NB4 (cell line): ENCODE measurements at regions not wholly inside any gene's neighbourhood (a gene's known extent, or its start where the extent isn't known, plus 50 kb on each side); places are given as distances from the start of the nearest gene placed in this dataset.

Source experiments
- CTCF ChIP-seq: IDR thresholded peaks from one replicate; pipeline ENCODE4 v1.5.1; 2012; ENCODE audit warnings: low read depth, low read length
- MAX ChIP-seq: IDR thresholded peaks from 2 replicates; pipeline ENCODE4 v1.6.1; 2011; ENCODE audit warnings: low read depth, low read length
- MYC ChIP-seq: IDR thresholded peaks from 2 replicates; pipeline ENCODE4 v1.6.1; 2011; ENCODE audit warnings: low read depth, low read length
- POLR2A ChIP-seq: IDR thresholded peaks from 2 replicates; pipeline ENCODE4 v1.6.1; 2011; ENCODE audit warnings: mild to moderate bottlenecking; ENCODE audit not compliant: insufficient read length; ENCODE audit errors: extremely low read depth

- TF ChIP-seq CTCF: no peak
- TF ChIP-seq MAX: no peak
- no peak for TF ChIP-seq POLR2A
- no peak for TF ChIP-seq MYC
Measured at GRCh38 chr9:99463131-99463530, 241.0 kb downstream of the SEC61B start.
